ENCODE measurements at regions not wholly inside any gene's neighbourhood (a gene's known extent, or its start where the extent isn't known, plus 50 kb on each side); places are given as distances from the start of the nearest gene placed in this dataset.

- no peaks in the 10 kb centered on the region for H3K9me2 ChIP-seq (ENCODE audit: insufficient read depth, low read length)
- H3K79me2 ChIP-seq (replicated peaks; ENCODE audit: insufficient read depth, low read length): no peaks in the 10 kb centered on the region
- H3K27ac ChIP-seq (ENCODE audit: low read length): no peak overlapping the region
- H3K36me3 ChIP-seq (ENCODE audit: insufficient read depth, low read length): no peaks in the 10 kb centered on the region
- H3K9me3 ChIP-seq (ENCODE audit: low read length): no peaks in the 10 kb centered on the region
- TF ChIP-seq POLR2AphosphoS5 (IDR thresholded peaks at IDR 0.05) (no peak), EZH2 (IDR thresholded peaks at IDR 0.05; ENCODE audit: borderline replicate concordance, insufficient read depth, low read length, poor library complexity, severe bottlenecking) (no peak), CTCF (IDR thresholded peaks at IDR 0.05; ENCODE audit: poor library complexity, severe bottlenecking) (no peak), RAD21 (conservative IDR thresholded peaks at IDR 0.05) (no peak), EP300 (conservative IDR thresholded peaks at IDR 0.05; ENCODE audit: poor library complexity, severe bottlenecking) (no peak), REST (IDR thresholded peaks at IDR 0.05; ENCODE audit: borderline replicate concordance) (no peak), TAF1 (IDR thresholded peaks at IDR 0.05; ENCODE audit: low read depth) (no peak), SMC3 (conservative IDR thresholded peaks at IDR 0.05; ENCODE audit: poor library complexity) (no peak)
- no peak overlapping the region for H3K4me2 ChIP-seq (ENCODE audit: low read length)
- no peaks in the 10 kb centered on the region for H4K20me1 ChIP-seq (ENCODE audit: insufficient read depth)
- no peak overlapping the region for H2AFZ ChIP-seq (ENCODE audit: low read depth, low read length)
- H3K27me3 ChIP-seq (ENCODE audit: insufficient read depth, low read depth, low read length): no peaks in the 10 kb centered on the region
- H3F3A ChIP-seq (ENCODE audit: insufficient read depth, low read length, poor library complexity, severe bottlenecking): no peaks in the 10 kb centered on the region
- H3K9ac ChIP-seq (ENCODE audit: low read length): no peak overlapping the region
- no peak overlapping the region for H3K4me3 ChIP-seq (ENCODE audit: low read length)
Observed at GRCh38 chr7:3198316-3198715, 102.7 kb upstream of the SDK1 start.

GRCh38 chr7:3200504-3200903 lies 100.5 kb upstream of the SDK1 start:
- H3K79me2 ChIP-seq (replicated peaks; ENCODE audit: insufficient read depth, low read length): no peaks in the 10 kb centered on the region
- no peak overlapping the region for H3K9ac ChIP-seq (ENCODE audit: low read length)
- no peaks in the 10 kb centered on the region for H3K9me2 ChIP-seq (ENCODE audit: insufficient read depth, low read length)
- H2AFZ ChIP-seq (ENCODE audit: low read depth, low read length): no peak overlapping the region
- no peaks in the 10 kb centered on the region for H3K9me3 ChIP-seq (ENCODE audit: low read length)
- no peak for TF ChIP-seq CTCF (IDR thresholded peaks at IDR 0.05; ENCODE audit: poor library complexity, severe bottlenecking)
- no peak for TF ChIP-seq POLR2AphosphoS5 (IDR thresholded peaks at IDR 0.05)
- TF ChIP-seq REST (IDR thresholded peaks at IDR 0.05; ENCODE audit: borderline replicate concordance): no peak
- no peak for TF ChIP-seq EP300 (conservative IDR thresholded peaks at IDR 0.05; ENCODE audit: poor library complexity, severe bottlenecking)
- TF ChIP-seq MXI1 (conservative IDR thresholded peaks at IDR 0.05; ENCODE audit: poor library complexity, severe bottlenecking): no peak
- TF ChIP-seq RAD21 (conservative IDR thresholded peaks at IDR 0.05): no peak
- no peak for TF ChIP-seq SMC3 (conservative IDR thresholded peaks at IDR 0.05; ENCODE audit: poor library complexity)
- TF ChIP-seq EZH2 (IDR thresholded peaks at IDR 0.05; ENCODE audit: borderline replicate concordance, insufficient read depth, low read length, poor library complexity, severe bottlenecking): no peak
- no peak overlapping the region for H3K4me2 ChIP-seq (ENCODE audit: low read length)
- H3K27me3 ChIP-seq (ENCODE audit: insufficient read depth, low read depth, low read length): no peaks in the 10 kb centered on the region
- H3K36me3 ChIP-seq (ENCODE audit: insufficient read depth, low read length): no peaks in the 10 kb centered on the region
- no peaks in the 10 kb centered on the region for H3F3A ChIP-seq (ENCODE audit: insufficient read depth, low read length, poor library complexity, severe bottlenecking)
- no peak overlapping the region for H3K27ac ChIP-seq (ENCODE audit: low read length)
- no peak overlapping the region for H3K4me3 ChIP-seq (ENCODE audit: low read length)
- H4K20me1 ChIP-seq (ENCODE audit: insufficient read depth): no peaks in the 10 kb centered on the region

Data from neural cell (in vitro differentiated cells).